ENCODE measurements at regions not wholly inside any gene's neighbourhood (a gene's known extent, or its start where the extent isn't known, plus 50 kb on each side); places are given as distances from the start of the nearest gene placed in this dataset.

GRCh38 chr5:171639966-171640365 lies 145.7 kb upstream of the SMIM23 start:
- no peak for TF ChIP-seq EP300 (IDR thresholded peaks at IDR 0.05)
- TF ChIP-seq, protein P1, sequence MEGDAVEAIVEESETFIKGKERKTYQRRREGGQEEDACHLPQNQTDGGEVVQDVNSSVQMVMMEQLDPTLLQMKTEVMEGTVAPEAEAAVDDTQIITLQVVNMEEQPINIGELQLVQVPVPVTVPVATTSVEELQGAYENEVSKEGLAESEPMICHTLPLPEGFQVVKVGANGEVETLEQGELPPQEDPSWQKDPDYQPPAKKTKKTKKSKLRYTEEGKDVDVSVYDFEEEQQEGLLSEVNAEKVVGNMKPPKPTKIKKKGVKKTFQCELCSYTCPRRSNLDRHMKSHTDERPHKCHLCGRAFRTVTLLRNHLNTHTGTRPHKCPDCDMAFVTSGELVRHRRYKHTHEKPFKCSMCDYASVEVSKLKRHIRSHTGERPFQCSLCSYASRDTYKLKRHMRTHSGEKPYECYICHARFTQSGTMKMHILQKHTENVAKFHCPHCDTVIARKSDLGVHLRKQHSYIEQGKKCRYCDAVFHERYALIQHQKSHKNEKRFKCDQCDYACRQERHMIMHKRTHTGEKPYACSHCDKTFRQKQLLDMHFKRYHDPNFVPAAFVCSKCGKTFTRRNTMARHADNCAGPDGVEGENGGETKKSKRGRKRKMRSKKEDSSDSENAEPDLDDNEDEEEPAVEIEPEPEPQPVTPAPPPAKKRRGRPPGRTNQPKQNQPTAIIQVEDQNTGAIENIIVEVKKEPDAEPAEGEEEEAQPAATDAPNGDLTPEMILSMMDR (IDR thresholded peaks at IDR 0.05) = no peak
